EH (cell line): ENCODE measurements at regions not wholly inside any gene's neighbourhood (a gene's known extent, or its start where the extent isn't known, plus 50 kb on each side); places are given as distances from the start of the nearest gene placed in this dataset.
"Not testable (repeated sequence)": the region's sequence is repeated elsewhere in the genome, so short reads cannot be mapped to it uniquely, and the experiment has no call there.

Experiments
- DNase-seq: peaks from one replicate; pipeline ENCODE4 v3.0.0-alpha.2; 2015; ENCODE audit warnings: low read depth

GRCh38 chr9:761793-762560, 79.5 kb upstream of the DMRT1 start:
- DNase-seq = no peak

- no peak for DNase-seq
Measured at GRCh38 chr9:763692-764091, 77.8 kb upstream of the DMRT1 start.

- peak; percentile 74 for DNase-seq
Measured at GRCh38 chr9:764105-764524, 77.4 kb upstream of the DMRT1 start.

GRCh38 chr9:764986-765385, 76.5 kb upstream of the DMRT1 start:
- DNase-seq = no peak

DNA sequence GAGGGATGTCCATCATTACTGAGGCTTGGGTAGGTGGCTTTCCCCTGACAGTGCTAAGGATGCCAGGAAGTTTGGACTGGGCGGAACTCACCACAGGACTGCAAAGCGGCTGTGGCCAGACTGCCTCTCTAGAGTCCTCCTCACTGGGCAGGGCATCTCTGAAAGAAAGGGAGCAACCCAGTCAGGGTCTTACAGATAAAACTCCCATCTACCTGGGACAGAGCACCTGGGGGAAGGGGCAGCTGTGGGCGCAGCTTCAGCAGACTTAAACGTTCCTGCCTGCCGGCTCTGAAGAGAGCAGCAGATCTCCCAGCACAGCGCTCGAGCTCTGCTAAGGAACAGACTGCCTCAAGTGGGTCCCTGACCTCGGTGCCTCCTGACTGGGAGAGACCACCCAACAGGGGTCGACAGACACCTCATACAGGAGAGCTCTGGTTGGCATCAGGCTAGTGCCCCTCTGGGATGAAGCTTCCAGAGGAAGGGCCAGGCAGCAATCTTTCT, 74.4 kb upstream of the DMRT1 start:
- not testable (repeated sequence) for DNase-seq

GRCh38 chr9:776086-776485, 65.4 kb upstream of the DMRT1 start:
- no peak for DNase-seq

GRCh38 chr9:777978-778377, 63.5 kb upstream of the DMRT1 start:
- no peak for DNase-seq

- DNase-seq = no peak
Measured at GRCh38 chr9:784202-784601, 57.3 kb upstream of the DMRT1 start.

GRCh38 chr9:784916-785315, 56.6 kb upstream of the DMRT1 start:
- no peak for DNase-seq

GRCh38 chr9:785997-786396, 55.5 kb upstream of the DMRT1 start:
- DNase-seq = no peak

- no peak for DNase-seq
Measured at GRCh38 chr9:786405-786804, 55.1 kb upstream of the DMRT1 start.

DNA sequence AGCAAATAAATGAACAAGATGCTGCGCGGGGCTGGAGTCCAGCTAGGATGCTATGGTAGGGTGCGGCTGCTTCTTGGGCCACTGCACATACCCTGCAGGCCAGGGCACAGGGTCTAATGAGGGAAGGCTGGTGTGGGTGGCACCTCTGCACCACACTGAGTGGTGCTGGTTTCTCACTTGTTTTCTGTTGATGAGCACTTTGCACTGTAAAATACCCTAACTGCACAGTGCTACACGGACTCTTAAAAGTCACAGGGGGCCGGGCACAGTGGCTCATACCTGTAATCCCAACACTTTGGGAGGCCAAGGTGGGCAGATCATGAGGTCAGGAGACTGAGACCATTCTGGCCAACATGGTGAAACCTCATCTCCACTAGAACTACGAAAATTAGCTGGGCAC, 52.7 kb upstream of the DMRT1 start:
- no peak for DNase-seq
